Stimulated activated CD4-positive, alpha-beta T cell treated with anti-CD3 and anti-CD28 coated beads, Interleukin-4, amount 100 ng/mL, for 1 hour (primary cell): ENCODE measurements at regions not wholly inside any gene's neighbourhood (a gene's known extent, or its start where the extent isn't known, plus 50 kb on each side); places are given as distances from the start of the nearest gene placed in this dataset.
"Not testable (repeated sequence)": the region's sequence is repeated elsewhere in the genome, so short reads cannot be mapped to it uniquely, and the experiment has no call there.

Experiments used
- DNase-seq: peaks from one replicate; pipeline ENCODE4 v3.0.0-alpha.2; 2020

GRCh38 chrX:9271789-9272525 lies 192.9 kb upstream of the TBL1X start:
- no peak for DNase-seq

- no peak for DNase-seq
These were observed 191.1 kb upstream of the TBL1X start for GRCh38 chrX:9273744-9274143.

- no peak for DNase-seq
These were observed 186.2 kb upstream of the TBL1X start for GRCh38 chrX:9278475-9279233.

GRCh38 chrX:9279234-9279544 lies 185.7 kb upstream of the TBL1X start:
- DNase-seq, result no peak

- no peak for DNase-seq
These were observed 184.0 kb upstream of the TBL1X start for GRCh38 chrX:9280831-9281230.

- DNase-seq, result no peak
These were observed 182.5 kb upstream of the TBL1X start for GRCh38 chrX:9282325-9282724.

- DNase-seq, result peak; percentile 60
These were observed 179.5 kb upstream of the TBL1X start for GRCh38 chrX:9285342-9285771.

GRCh38 chrX:9286234-9286633 lies 178.6 kb upstream of the TBL1X start:
- DNase-seq, result no peak

GRCh38 chrX:9291629-9292028 lies 173.2 kb upstream of the TBL1X start:
- no peak for DNase-seq

- DNase-seq, result no peak
These were observed 171.8 kb upstream of the TBL1X start for GRCh38 chrX:9293051-9293496.

- DNase-seq, result no peak
These were observed 171.0 kb upstream of the TBL1X start for GRCh38 chrX:9293903-9294302.

GRCh38 chrX:9295551-9295950 lies 169.3 kb upstream of the TBL1X start:
- DNase-seq, result no peak

GRCh38 chrX:9298221-9298620 lies 166.6 kb upstream of the TBL1X start:
- DNase-seq, result no peak

GRCh38 chrX:9299681-9300080 lies 165.2 kb upstream of the TBL1X start:
- not testable (repeated sequence) for DNase-seq

GRCh38 chrX:9301836-9302235 lies 163.0 kb upstream of the TBL1X start:
- DNase-seq, result no peak

- no peak for DNase-seq
These were observed 162.5 kb upstream of the TBL1X start for GRCh38 chrX:9302381-9302780.

- DNase-seq, result no peak
These were observed 156.4 kb upstream of the TBL1X start for GRCh38 chrX:9308426-9308825.

- no peak for DNase-seq
These were observed 154.2 kb upstream of the TBL1X start for GRCh38 chrX:9310616-9311015.

GRCh38 chrX:9311421-9312160 lies 153.3 kb upstream of the TBL1X start:
- no peak for DNase-seq

- peak; percentile 76 for DNase-seq
These were observed 151.7 kb upstream of the TBL1X start for GRCh38 chrX:9312922-9313867.

GRCh38 chrX:9315086-9315485 lies 149.8 kb upstream of the TBL1X start:
- DNase-seq, result no peak

- no peak for DNase-seq
These were observed 148.8 kb upstream of the TBL1X start for GRCh38 chrX:9316096-9316495.

- no peak for DNase-seq
These were observed 147.7 kb upstream of the TBL1X start for GRCh38 chrX:9317176-9317575.
